RWPE2 (cell line): ENCODE measurements at regions not wholly inside any gene's neighbourhood (a gene's known extent, or its start where the extent isn't known, plus 50 kb on each side); places are given as distances from the start of the nearest gene placed in this dataset.

ENCODE experiments used
- ATAC-seq: fragments of 200-7000 bp; cut with Tn5 transposase; 3 replicates; pipeline ENCODE4 v1.9.1; 2021; ENCODE audit warnings: low read depth
- DNase-seq: peaks from one replicate; pipeline ENCODE4 v3.0.0-alpha.2; 2020; ENCODE audit warnings: low spot score
- H3K27ac ChIP-seq: fragments of 450-650 bp; 2 replicates; pipeline ENCODE4 v1.5.1; 2017; ENCODE audit warnings: mild to moderate bottlenecking; ENCODE audit not compliant: poor library complexity, severe bottlenecking
- H3K27me3 ChIP-seq: fragments of 250-450 bp; sonication (Bioruptor Pico); 2 replicates; pipeline ENCODE4 v1.5.1; 2021; ENCODE audit warnings: mild to moderate bottlenecking, moderate library complexity; ENCODE audit not compliant: insufficient read depth, poor library complexity, severe bottlenecking
- H3K36me3 ChIP-seq: fragments of 250-450 bp; sonication (Bioruptor Pico); 2 replicates; pipeline ENCODE4 v1.5.1; 2020; ENCODE audit warnings: low read depth, mild to moderate bottlenecking, moderate library complexity
- H3K4me1 ChIP-seq: fragments of 250-450 bp; sonication (Bioruptor Pico); 2 replicates; pipeline ENCODE4 v1.5.1; 2021; ENCODE audit warnings: mild to moderate bottlenecking, moderate library complexity; ENCODE audit not compliant: insufficient read depth, poor library complexity, severe bottlenecking
- H3K4me3 ChIP-seq: fragments of 250-450 bp; sonication (Bioruptor Pico); 2 replicates; pipeline ENCODE4 v1.5.1; 2021; ENCODE audit warnings: mild to moderate bottlenecking, moderate library complexity; ENCODE audit not compliant: severe bottlenecking
- H3K9me3 ChIP-seq: fragments of 250-450 bp; sonication (Bioruptor Pico); 2 replicates; pipeline ENCODE4 v1.5.1; 2021; ENCODE audit warnings: mild to moderate bottlenecking, moderate library complexity; ENCODE audit not compliant: severe bottlenecking
- TF ChIP-seq, protein P1 (sequence below): fragments of 450-650 bp; IDR thresholded peaks from one replicate; pipeline ENCODE4 v1.5.1; 2017; ENCODE audit warnings: mild to moderate bottlenecking, moderate library complexity; ENCODE audit not compliant: poor library complexity, severe bottlenecking

GRCh38 chr22:17281440-17281841 lies 62.2 kb upstream of the ADA2 start:
- peaks cover 5% of the 10 kb centered on the region for H3K27me3 ChIP-seq
- TF ChIP-seq, protein P1, sequence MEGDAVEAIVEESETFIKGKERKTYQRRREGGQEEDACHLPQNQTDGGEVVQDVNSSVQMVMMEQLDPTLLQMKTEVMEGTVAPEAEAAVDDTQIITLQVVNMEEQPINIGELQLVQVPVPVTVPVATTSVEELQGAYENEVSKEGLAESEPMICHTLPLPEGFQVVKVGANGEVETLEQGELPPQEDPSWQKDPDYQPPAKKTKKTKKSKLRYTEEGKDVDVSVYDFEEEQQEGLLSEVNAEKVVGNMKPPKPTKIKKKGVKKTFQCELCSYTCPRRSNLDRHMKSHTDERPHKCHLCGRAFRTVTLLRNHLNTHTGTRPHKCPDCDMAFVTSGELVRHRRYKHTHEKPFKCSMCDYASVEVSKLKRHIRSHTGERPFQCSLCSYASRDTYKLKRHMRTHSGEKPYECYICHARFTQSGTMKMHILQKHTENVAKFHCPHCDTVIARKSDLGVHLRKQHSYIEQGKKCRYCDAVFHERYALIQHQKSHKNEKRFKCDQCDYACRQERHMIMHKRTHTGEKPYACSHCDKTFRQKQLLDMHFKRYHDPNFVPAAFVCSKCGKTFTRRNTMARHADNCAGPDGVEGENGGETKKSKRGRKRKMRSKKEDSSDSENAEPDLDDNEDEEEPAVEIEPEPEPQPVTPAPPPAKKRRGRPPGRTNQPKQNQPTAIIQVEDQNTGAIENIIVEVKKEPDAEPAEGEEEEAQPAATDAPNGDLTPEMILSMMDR, result no peak
- no peaks in the 10 kb centered on the region for H3K36me3 ChIP-seq
- ATAC-seq (no peak), DNase-seq (no peak)
- H3K4me3 ChIP-seq, result no peak overlapping the region
- no peak overlapping the region for H3K27ac ChIP-seq
- no peaks in the 10 kb centered on the region for H3K4me1 ChIP-seq
- no peaks in the 10 kb centered on the region for H3K9me3 ChIP-seq

DNA sequence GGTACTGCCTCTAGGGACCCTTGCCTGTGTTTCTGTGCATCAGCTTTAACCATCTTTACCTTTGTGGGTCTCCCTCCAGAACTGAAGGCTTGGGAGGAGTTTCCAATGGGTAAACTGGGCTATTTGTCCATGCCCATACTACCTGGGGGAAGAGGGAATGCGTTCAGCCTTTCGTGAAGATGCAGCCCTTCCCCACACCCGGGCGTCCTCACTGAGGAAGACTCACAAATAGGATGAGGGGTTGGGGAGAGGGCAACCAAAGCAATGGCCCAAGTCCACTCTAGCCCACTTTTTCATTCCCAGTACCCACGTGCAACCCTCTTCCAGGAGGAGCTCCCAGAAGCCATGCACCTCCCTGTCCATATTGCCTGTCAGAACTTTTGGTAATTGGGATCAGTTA lies 61.8 kb upstream of the ADA2 start:
- no peaks in the 10 kb centered on the region for H3K9me3 ChIP-seq

DNA sequence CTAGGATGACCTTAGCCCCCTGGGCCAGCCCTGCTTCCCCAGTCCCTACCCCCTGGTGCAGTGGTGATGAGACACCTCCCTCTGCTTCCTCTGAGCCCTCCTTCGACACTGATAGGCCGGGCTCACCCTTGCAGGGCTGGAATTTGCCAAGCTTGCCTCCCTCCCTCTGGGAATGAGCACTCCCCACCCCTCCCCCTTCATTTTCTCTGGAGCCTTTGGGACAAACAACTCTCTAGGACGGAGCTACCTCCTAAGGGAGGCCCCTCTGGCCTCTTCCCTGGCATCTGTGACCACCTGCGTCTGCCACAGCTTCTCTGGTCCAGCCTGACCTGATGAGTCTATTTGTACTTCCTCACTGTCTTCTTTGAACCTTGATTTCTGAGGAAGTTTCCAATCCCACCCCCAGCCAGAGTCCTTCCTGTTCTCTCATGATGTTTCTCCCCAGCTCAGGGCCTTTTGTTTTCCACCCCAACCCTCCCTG lies 53.3 kb upstream of the ADA2 start:
- Histone ChIP-seq H3K4me1 (no peaks in the 10 kb centered on the region), H3K27me3 (no peaks in the 10 kb centered on the region), H3K36me3 (no peaks in the 10 kb centered on the region), H3K27ac (no peak overlapping the region), H3K9me3 (no peaks in the 10 kb centered on the region), H3K4me3 (no peak overlapping the region)
- DNase-seq (peak; percentile 26), ATAC-seq (no peak)
- TF ChIP-seq, protein P1, result no peak

More for the DNA sequence above, 61.8 kb upstream of the ADA2 start:
- DNase-seq (no peak), ATAC-seq (no peak)
- Histone ChIP-seq H3K36me3 (no peaks in the 10 kb centered on the region), H3K27ac (no peak overlapping the region), H3K27me3 (peaks cover 5% of the 10 kb centered on the region), H3K4me1 (no peaks in the 10 kb centered on the region), H3K4me3 (no peak overlapping the region)
- TF ChIP-seq, protein P1, result no peak

DNA sequence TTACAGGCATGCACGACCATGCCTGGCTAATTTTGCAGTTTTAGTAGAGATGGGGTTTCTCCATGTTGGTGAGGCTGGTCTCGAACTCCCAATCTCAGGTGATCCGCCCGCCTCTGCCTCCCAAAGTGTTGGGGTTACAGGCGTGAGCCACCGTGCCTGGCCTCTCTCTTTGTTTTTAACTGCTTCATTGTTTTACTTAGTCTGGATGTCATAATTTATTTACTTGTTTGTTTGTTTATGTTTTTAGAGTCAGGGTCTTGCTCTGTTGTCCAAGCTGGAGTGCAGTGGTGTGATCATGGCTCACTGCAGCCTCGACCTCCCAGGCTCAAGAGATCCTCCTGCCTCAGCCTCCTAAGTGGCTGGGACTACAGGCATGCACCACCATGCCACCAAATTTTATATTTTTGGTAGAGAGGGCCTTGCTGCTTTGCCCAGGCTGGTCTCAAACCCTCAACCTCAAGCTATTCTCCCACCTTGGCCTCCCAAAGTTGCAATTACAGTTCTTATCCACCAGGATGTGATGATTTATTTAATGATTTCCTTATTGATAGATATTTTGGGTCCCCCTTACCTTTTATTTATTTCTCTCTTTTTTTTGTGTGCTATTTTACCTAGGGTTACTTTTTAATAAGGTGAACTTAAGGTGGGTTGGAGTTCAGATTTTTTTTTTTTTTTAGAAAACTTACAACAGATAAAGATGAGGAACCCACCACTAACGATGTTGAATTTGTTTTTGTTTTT lies 52.6 kb upstream of the ADA2 start:
- Histone ChIP-seq H3K36me3 (no peaks in the 10 kb centered on the region), H3K27ac (no peak overlapping the region), H3K4me1 (no peaks in the 10 kb centered on the region), H3K4me3 (no peak overlapping the region), H3K9me3 (no peaks in the 10 kb centered on the region), H3K27me3 (no peaks in the 10 kb centered on the region)
- no peak for ATAC-seq
- DNase-seq, result peak; percentile 3
- TF ChIP-seq, protein P1, result no peak

GRCh38 chr22:17269607-17270261 lies 50.5 kb upstream of the ADA2 start:
- Histone ChIP-seq H3K36me3 (no peaks in the 10 kb centered on the region), H3K9me3 (no peaks in the 10 kb centered on the region), H3K4me1 (no peaks in the 10 kb centered on the region), H3K27ac (no peak overlapping the region), H3K27me3 (no peaks in the 10 kb centered on the region), H3K4me3 (no peak overlapping the region)
- ATAC-seq (no peak), DNase-seq (no peak)
- TF ChIP-seq, protein P1, result no peak
